ELR (cell line): ENCODE measurements at regions not wholly inside any gene's neighbourhood (a gene's known extent, or its start where the extent isn't known, plus 50 kb on each side); places are given as distances from the start of the nearest gene placed in this dataset.
"Not testable (repeated sequence)": the region's sequence is repeated elsewhere in the genome, so short reads cannot be mapped to it uniquely, and the experiment has no call there.

Experiments used
- DNase-seq: peaks from one replicate; pipeline ENCODE4 v3.0.0-alpha.2; 2015; ENCODE audit warnings: low read depth

GRCh38 chr2:133840761-133841160, 272.5 kb upstream of the NCKAP5 start:
- DNase-seq: no peak

- peak; percentile 99 for DNase-seq
These were observed 273.6 kb upstream of the NCKAP5 start for GRCh38 chr2:133841900-133842299.

- no peak for DNase-seq
These were observed 274.2 kb upstream of the NCKAP5 start for GRCh38 chr2:133842446-133842845.

- DNase-seq: no peak
These were observed 274.8 kb upstream of the NCKAP5 start for GRCh38 chr2:133843091-133843490.

GRCh38 chr2:133843551-133843950, 275.3 kb upstream of the NCKAP5 start:
- DNase-seq: no peak

- DNase-seq: peak; percentile 90
These were observed 276.1 kb upstream of the NCKAP5 start for GRCh38 chr2:133844214-133844892.

- DNase-seq: no peak
These were observed 278.2 kb upstream of the NCKAP5 start for GRCh38 chr2:133846476-133846875.

GRCh38 chr2:133847591-133847990, 279.3 kb upstream of the NCKAP5 start:
- DNase-seq: no peak

GRCh38 chr2:133848111-133848649, 279.9 kb upstream of the NCKAP5 start:
- DNase-seq: no peak

GRCh38 chr2:133849341-133849740, 281.1 kb upstream of the NCKAP5 start:
- DNase-seq: no peak

- no peak for DNase-seq
These were observed 286.4 kb upstream of the NCKAP5 start for GRCh38 chr2:133854603-133855200.

- DNase-seq: no peak
These were observed 287.3 kb upstream of the NCKAP5 start for GRCh38 chr2:133855526-133855925.

- DNase-seq: no peak
These were observed 288.4 kb upstream of the NCKAP5 start for GRCh38 chr2:133856678-133857077.

- no peak for DNase-seq
These were observed 291.3 kb upstream of the NCKAP5 start for GRCh38 chr2:133859578-133859977.

- no peak for DNase-seq
These were observed 294.2 kb upstream of the NCKAP5 start for GRCh38 chr2:133862400-133862977.

- no peak for DNase-seq
These were observed 295.0 kb upstream of the NCKAP5 start for GRCh38 chr2:133863106-133863800.

- no peak for DNase-seq
These were observed 296.9 kb upstream of the NCKAP5 start for GRCh38 chr2:133865141-133865540.

GRCh38 chr2:133867166-133867565, 298.9 kb upstream of the NCKAP5 start:
- DNase-seq: no peak

GRCh38 chr2:133871545-133872209, 303.4 kb upstream of the NCKAP5 start:
- DNase-seq: peak; percentile 30

- DNase-seq: no peak
These were observed 310.1 kb upstream of the NCKAP5 start for GRCh38 chr2:133878326-133878725.

- no peak for DNase-seq
These were observed 311.4 kb upstream of the NCKAP5 start for GRCh38 chr2:133879703-133880102.

GRCh38 chr2:133882159-133882558, 313.9 kb upstream of the NCKAP5 start:
- not testable (repeated sequence) for DNase-seq
